BJ (cell line): ENCODE measurements at regions not wholly inside any gene's neighbourhood (a gene's known extent, or its start where the extent isn't known, plus 50 kb on each side); places are given as distances from the start of the nearest gene placed in this dataset.

ENCODE experiments used
- CTCF ChIA-PET: fragments of 350-600 bp; formaldehyde crosslinking; extraction: SDS; loops from one replicate; lab custom pipeline; 2021; ENCODE audit warnings: antibody characterized with exemption, inconsistent platforms; lab: Yijun Ruan, JAX
- POLR2A ChIA-PET: fragments of 300-600 bp; sonication (Branson Sonifier 250); formaldehyde crosslinking; extraction: SDS; loops from one replicate; lab custom pipeline; 2021; ENCODE audit warnings: antibody characterized with exemption; lab: Charles Lee
- DNase-seq: peaks from one replicate; pipeline ENCODE4 v3.0.0-alpha.2; 2011; ENCODE audit warnings: low read depth
- H3K27me3 ChIP-seq: 2 replicates; pipeline ENCODE4 v1.6.0; 2011; ENCODE audit warnings: low read length; ENCODE audit not compliant: control insufficient read depth, insufficient read depth
- H3K36me3 ChIP-seq: 2 replicates; pipeline ENCODE4 v1.5.1; 2011; ENCODE audit warnings: low read length; ENCODE audit not compliant: control insufficient read depth, insufficient read depth
- H3K4me3 ChIP-seq: 2 replicates; pipeline ENCODE4 v1.5.1; 2011; ENCODE audit warnings: low read depth, mild to moderate bottlenecking, control low read depth, low read length
- CTCF ChIP-seq: IDR thresholded peaks from 2 replicates; pipeline ENCODE4 v1.5.1; 2011; ENCODE audit warnings: low read depth, mild to moderate bottlenecking, control low read depth, inconsistent platforms, low read length, moderate library complexity; ENCODE audit not compliant: insufficient read depth

DNA sequence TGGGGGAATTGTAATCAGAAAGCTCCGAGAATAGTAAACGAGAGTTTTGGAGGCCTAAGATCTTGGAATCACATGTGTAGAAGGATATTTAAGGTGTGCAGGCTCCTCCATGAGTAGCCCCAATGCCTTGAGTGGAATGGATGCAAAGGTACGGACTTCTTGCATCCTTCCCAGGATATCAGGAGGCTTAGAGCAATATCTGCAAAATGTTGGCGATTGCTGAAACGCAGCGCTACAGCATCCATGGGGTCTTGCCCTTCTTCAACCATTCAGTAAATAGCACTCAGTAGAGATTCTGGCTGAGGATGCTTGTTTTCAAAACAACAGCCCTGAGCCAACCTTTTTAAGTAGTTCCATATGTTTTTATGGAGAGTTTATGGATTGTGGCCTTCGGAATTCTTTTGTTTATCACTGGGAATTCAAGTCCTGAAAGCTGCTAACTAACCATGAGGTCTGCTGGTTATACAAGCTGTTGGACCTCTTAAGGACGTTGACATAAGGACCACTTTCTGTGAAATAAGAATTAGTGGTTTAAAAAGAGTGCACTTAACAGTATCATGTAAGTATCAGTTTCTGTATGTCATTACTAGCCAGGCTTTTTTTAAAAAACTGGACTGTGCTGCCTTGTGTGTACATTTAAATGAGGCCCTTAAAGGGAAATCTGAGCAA, 228.8 kb upstream of the PGRMC2 start:
- CTCF ChIA-PET, result interaction anchor here (1.0 to 2.1 kb wide), 4 partner anchors 16 to 61 kb away, joined by 3 to 7 read pairs (median 4); no protein-coding TSS in a partner anchor
- no peaks in the 10 kb centered on the region for H3K27me3 ChIP-seq
- no peak overlapping the region for H3K4me3 ChIP-seq
- DNase-seq, result peak; percentile 89
- H3K36me3 ChIP-seq, result no peaks in the 10 kb centered on the region
- no peak for TF ChIP-seq CTCF
- POLR2A ChIA-PET, result interaction anchor here (0.8 kb wide), 1 partner anchor 13 kb away, joined by 3 read pairs; no protein-coding TSS in a partner anchor

- Histone ChIP-seq H3K27me3 (no peaks in the 10 kb centered on the region), H3K36me3 (no peaks in the 10 kb centered on the region), H3K4me3 (no peak overlapping the region)
- no peak for TF ChIP-seq CTCF
- ChIA-PET CTCF (interaction anchor here (2.4 kb wide), 1 partner anchor 60 kb away, joined by 8 read pairs; no protein-coding TSS in a partner anchor), POLR2A (interaction anchor here (0.6 kb wide), 1 partner anchor 574 kb away, joined by 4 read pairs; no protein-coding TSS in a partner anchor)
- DNase-seq, result no peak
These were observed 226.3 kb upstream of the PGRMC2 start for GRCh38 chr4:128513664-128514484.

GRCh38 chr4:128512767-128513322, 225.2 kb upstream of the PGRMC2 start:
- no peaks in the 10 kb centered on the region for H3K27me3 ChIP-seq
- no peak overlapping the region for H3K4me3 ChIP-seq
- TF ChIP-seq CTCF, result no peak
- no peak for DNase-seq
- H3K36me3 ChIP-seq, result no peaks in the 10 kb centered on the region
- CTCF ChIA-PET, result interaction anchor here (0.8 kb wide), 1 partner anchor 58 kb away, joined by 3 read pairs; no protein-coding TSS in a partner anchor
- POLR2A ChIA-PET, result no interaction called here

- ChIA-PET CTCF (interaction anchor here (0.8 to 1.1 kb wide), 2 partner anchors 40 to 57 kb away, joined by 3 read pairs; no protein-coding TSS in a partner anchor), POLR2A (no interaction called here)
- Histone ChIP-seq H3K36me3 (no peaks in the 10 kb centered on the region), H3K27me3 (no peaks in the 10 kb centered on the region), H3K4me3 (no peak overlapping the region)
- no peak for DNase-seq
- no peak for TF ChIP-seq CTCF
These were observed 224.5 kb upstream of the PGRMC2 start for GRCh38 chr4:128512161-128512560.

- CTCF ChIA-PET, result interaction anchor here (1.1 kb wide), 1 partner anchor 42 kb away, joined by 3 read pairs; no protein-coding TSS in a partner anchor
- no peaks in the 10 kb centered on the region for H3K27me3 ChIP-seq
- no peak for TF ChIP-seq CTCF
- H3K36me3 ChIP-seq, result no peaks in the 10 kb centered on the region
- H3K4me3 ChIP-seq, result no peak overlapping the region
- POLR2A ChIA-PET, result no interaction called here
- DNase-seq, result no peak
These were observed 223.2 kb upstream of the PGRMC2 start for GRCh38 chr4:128510850-128511249.
